Glomerular visceral epithelial cell (primary cell): ENCODE measurements at regions not wholly inside any gene's neighbourhood (a gene's known extent, or its start where the extent isn't known, plus 50 kb on each side); places are given as distances from the start of the nearest gene placed in this dataset.
"Not testable (repeated sequence)": the region's sequence is repeated elsewhere in the genome, so short reads cannot be mapped to it uniquely, and the experiment has no call there.

Experiments
- DNase-seq: peaks from one replicate; pipeline ENCODE4 v3.0.0-alpha.2; 2016; ENCODE audit errors: extremely low spot score

GRCh38 chr2:194696690-194697089 lies 960.3 kb upstream of the SLC39A10 start:
- DNase-seq = no peak

DNA sequence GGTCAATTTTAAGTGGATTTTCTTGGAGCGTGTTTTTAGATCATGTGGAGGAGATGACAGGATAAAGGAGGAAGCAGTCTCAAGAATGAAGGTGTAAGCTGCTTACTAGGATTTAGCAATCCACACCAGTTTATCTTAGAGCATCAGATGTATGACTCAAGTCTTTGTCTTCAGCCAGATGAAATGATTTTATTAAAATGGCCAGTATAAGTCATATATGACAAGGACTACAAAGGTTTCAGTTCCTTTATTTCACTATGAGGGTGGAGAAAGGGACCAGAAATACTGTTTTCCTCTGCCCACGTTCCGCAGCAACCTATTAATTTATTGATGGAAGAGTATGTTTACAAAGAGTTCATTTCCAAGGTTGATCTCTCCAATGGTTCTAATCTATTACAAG lies 970.5 kb upstream of the SLC39A10 start:
- DNase-seq = no peak

- DNase-seq = no peak
Measured at GRCh38 chr2:194674043-194674442, 983.0 kb upstream of the SLC39A10 start.

DNA sequence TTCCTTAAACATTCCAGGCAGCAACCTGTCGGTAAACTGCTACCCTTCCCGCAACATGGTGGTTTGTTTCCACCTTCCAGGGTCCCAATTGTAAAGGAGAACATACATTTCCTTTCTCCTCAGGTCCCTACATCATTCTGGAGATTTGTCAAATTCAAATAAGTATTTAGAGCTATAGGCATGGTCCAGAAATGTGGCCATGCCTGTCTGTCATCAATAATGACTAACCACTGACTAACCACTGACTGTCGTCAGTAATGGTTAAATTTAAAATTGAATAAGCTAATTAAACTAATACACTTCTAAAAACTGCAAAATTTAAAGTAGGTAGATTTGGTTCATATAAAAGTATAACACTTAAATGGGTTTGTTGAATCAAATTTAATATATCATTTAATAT lies 984.0 kb upstream of the SLC39A10 start:
- DNase-seq = no peak

- no peak for DNase-seq
Measured at GRCh38 chr2:194661431-194661830, 995.6 kb upstream of the SLC39A10 start.

GRCh38 chr2:194639057-194639456 lies 1018.0 kb upstream of the SLC39A10 start:
- DNase-seq = not testable (repeated sequence)

- DNase-seq = no peak
Measured at GRCh38 chr2:194621945-194622344, 1035.1 kb upstream of the SLC39A10 start.

GRCh38 chr2:194619366-194619765 lies 1037.7 kb upstream of the SLC39A10 start:
- peak; percentile 18 for DNase-seq

DNA sequence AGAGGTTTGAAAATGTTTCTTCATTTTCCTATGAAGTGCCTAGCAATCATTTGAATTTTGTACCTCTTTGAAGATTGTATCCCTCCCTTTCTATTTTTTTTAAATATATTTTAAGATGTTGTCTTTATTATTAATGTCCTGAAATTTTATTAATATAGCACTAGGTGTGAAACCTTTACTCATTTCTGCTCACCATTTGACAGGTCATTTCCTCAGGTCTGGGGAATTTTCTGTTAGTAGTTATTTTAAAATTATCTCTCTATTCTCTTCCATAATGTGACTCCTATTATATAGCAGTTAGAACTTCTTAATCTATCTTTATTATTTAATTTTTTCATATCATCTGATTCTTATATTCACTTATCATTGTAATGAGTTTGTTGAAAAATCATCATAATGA lies 1038.6 kb upstream of the SLC39A10 start:
- no peak for DNase-seq

GRCh38 chr2:194616334-194616733 lies 1040.7 kb upstream of the SLC39A10 start:
- no peak for DNase-seq

GRCh38 chr2:194610297-194610696 lies 1046.7 kb upstream of the SLC39A10 start:
- DNase-seq = no peak

DNA sequence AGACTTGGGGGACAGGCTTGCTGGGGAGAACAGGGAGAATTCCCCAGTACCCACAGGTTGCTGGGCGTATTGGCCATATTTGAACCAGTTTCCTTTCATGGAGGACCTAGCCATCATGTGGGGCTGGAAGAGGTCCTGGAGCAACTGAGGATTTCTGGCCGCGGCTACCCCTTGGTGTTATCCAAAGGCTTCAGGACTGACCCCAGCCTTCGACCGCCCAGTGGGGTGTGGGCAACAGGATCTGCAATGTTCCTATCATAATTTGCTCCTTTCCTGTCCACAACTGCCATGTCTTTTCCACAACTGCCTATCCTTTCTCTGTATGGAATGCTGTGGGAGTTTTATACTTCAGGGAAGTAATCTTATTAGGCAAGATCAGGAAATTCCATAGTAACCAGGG lies 1053.6 kb upstream of the SLC39A10 start:
- DNase-seq = no peak

GRCh38 chr2:194602750-194603149 lies 1054.3 kb upstream of the SLC39A10 start:
- DNase-seq = no peak

DNA sequence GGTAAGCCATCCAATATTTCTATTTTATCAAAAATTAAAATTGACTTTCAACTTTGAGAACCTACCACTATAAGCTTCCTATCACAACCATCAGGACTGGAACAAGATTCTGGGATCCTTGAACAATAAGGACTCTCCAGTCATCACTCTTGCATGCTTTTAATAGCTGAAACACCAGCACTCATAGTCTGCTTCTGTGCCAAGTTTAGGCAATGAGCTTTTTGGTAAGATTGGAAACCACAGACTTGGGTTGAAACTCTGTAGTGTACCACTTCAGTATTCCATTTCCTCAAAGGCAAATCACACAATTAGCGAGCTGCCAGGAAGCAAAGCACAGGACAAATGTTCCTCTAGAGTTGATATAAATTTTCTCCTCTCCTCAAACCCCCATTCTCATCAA lies 1065.8 kb upstream of the SLC39A10 start:
- no peak for DNase-seq

DNA sequence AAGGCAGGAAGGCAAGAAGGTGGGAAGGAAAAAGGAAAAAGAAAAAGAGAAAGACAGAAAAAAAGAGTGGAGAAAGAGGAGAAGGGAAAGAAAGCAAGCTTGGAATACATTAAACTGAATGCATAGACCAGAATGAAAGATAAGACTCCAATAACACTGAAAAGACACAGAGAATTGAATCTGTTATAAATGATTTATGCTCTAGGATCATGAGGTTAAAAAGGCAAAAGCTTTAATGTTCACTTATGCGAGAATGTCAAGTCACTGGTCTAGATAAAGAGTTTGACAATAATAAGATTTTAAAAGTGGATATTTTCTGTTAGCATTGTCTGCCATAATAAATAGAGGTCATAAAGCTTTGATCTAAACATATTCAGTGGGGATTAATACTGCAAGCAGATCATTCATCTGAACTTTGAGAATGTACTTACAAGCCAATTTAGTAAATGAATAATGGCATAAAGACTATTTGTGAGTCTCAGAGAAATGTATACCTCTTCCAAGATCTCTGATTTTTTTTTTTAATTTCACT lies 1069.2 kb upstream of the SLC39A10 start:
- no peak for DNase-seq

- no peak for DNase-seq
Measured at GRCh38 chr2:194567661-194568017, 1089.4 kb upstream of the SLC39A10 start.

- DNase-seq = no peak
Measured at GRCh38 chr2:194566907-194567660, 1089.9 kb upstream of the SLC39A10 start.

DNA sequence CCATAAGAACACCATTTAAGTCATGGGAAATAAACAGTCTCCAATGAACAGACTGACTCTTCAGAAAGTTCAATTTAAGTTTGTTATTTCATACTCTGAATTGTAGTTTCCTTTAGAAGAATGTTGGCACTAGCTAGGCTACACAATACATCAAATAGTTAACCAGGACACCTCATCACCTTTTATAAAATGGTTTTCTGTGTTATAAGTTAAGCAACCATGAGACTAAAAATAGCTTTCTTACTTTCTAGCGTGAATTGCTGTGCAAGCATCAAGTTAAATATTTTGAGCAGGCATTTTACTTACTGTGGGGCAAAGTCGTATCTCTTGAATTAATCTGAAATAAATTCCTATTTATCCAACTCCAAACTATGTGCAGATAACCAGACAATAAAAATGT lies 1092.6 kb upstream of the SLC39A10 start:
- no peak for DNase-seq

- DNase-seq = no peak
Measured at GRCh38 chr2:194562329-194562728, 1094.7 kb upstream of the SLC39A10 start.

DNA sequence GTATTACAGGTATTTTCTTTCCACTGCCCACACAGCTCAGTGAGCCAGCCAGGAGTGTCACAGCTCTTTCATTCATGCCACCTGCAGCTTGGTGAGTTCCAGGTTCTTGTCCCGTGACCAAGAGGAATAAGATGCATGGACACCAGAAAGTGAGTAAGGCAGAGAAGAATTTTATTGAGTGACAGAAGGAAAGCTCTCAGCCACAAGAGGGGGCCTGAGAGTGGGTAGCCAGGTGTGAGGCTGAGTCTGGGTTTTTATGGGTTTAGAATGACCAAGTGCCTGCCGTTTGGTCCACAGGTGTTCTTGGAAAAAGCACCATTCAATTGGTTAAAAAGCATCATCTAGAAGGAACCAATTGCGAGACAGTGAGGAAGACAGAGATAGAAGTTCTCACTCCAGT lies 1097.1 kb upstream of the SLC39A10 start:
- DNase-seq = no peak

DNA sequence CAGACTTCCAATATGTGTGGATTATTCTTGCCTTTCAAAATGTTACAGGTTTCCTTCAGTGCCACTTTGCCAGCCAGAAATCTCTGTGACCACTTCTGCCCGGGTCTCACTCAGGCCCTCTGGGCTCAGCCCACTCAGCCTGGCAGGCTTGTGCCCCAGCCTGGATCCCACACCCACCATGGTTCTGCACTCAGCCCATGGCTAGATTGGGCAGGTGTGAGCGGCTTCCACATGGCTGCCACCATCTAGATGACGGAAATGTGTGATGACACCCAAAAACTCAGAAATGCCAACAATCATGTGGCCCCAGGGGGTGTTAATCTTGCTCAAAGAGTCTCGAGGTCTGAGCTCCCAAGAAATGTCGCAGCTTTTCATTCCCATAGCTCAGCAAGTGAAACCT lies 1097.5 kb upstream of the SLC39A10 start:
- no peak for DNase-seq

DNA sequence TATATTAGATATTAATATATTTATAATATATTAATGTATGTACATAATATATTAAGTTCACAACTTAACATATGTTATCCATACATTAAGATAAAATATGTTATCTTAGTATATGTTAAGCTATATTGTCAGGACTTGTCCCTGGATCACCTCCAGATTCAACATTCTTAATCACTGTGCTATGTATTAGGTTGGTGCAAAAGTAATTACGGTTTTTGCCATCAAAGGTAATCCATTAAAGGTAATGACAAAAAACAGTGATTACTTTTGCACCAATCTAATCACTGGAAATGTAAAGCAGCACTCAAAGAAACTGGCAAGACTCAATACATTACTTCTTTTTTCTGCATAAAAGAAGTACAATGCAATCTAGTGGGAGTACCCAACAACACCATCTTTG lies 1099.0 kb upstream of the SLC39A10 start:
- no peak for DNase-seq

DNA sequence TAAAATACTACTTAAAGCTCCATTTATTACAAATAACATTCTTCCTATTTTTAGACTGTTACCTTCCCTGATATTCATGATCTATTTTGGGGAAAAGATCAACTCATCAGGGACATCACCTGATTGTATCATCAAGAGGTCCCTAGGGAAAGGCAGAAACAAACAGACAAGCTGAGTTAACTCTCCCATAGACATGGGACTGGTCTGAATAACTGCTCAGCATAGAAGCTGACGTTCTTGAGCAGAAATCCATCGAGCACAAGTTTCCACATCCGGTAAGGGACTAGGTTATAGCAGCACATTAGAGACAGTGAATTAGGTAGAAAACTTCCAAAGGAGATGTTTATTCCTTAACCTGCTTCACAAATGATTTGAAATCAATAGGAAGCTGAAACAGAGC lies 1100.4 kb upstream of the SLC39A10 start:
- no peak for DNase-seq

- DNase-seq = no peak
Measured at GRCh38 chr2:194553980-194554379, 1103.0 kb upstream of the SLC39A10 start.
